CD4-positive, alpha-beta T cell treated with Interferon gamma for 1 hour (primary cell): ENCODE measurements at regions not wholly inside any gene's neighbourhood (a gene's known extent, or its start where the extent isn't known, plus 50 kb on each side); places are given as distances from the start of the nearest gene placed in this dataset.

Experiments used
- DNase-seq: peaks from one replicate; pipeline ENCODE4 v3.0.0-alpha.2; 2020

GRCh38 chr9:99327667-99328066 is 105.6 kb downstream of the SEC61B start:
- no peak for DNase-seq

GRCh38 chr9:99335280-99335679 is 113.2 kb downstream of the SEC61B start:
- DNase-seq: no peak

- no peak for DNase-seq
These were observed 113.9 kb downstream of the SEC61B start for GRCh38 chr9:99336005-99336404.

GRCh38 chr9:99336531-99336930 is 114.4 kb downstream of the SEC61B start:
- DNase-seq: no peak

- DNase-seq: no peak
These were observed 118.2 kb downstream of the SEC61B start for GRCh38 chr9:99340281-99340680.

- no peak for DNase-seq
These were observed 119.6 kb downstream of the SEC61B start for GRCh38 chr9:99341686-99342085.

- no peak for DNase-seq
These were observed 123.4 kb downstream of the SEC61B start for GRCh38 chr9:99345451-99345850.

- no peak for DNase-seq
These were observed 123.9 kb downstream of the SEC61B start for GRCh38 chr9:99345942-99346341.

- DNase-seq: no peak
These were observed 125.5 kb downstream of the SEC61B start for GRCh38 chr9:99347568-99347967.

- no peak for DNase-seq
These were observed 126.2 kb downstream of the SEC61B start for GRCh38 chr9:99348289-99348688.

- no peak for DNase-seq
These were observed 127.8 kb downstream of the SEC61B start for GRCh38 chr9:99349870-99350269.

GRCh38 chr9:99350461-99350860 is 128.4 kb downstream of the SEC61B start:
- no peak for DNase-seq

GRCh38 chr9:99351647-99352046 is 129.6 kb downstream of the SEC61B start:
- DNase-seq: no peak

GRCh38 chr9:99352826-99353225 is 130.7 kb downstream of the SEC61B start:
- no peak for DNase-seq

- no peak for DNase-seq
These were observed 131.3 kb downstream of the SEC61B start for GRCh38 chr9:99353408-99353807.

GRCh38 chr9:99354104-99354503 is 132.0 kb downstream of the SEC61B start:
- no peak for DNase-seq

GRCh38 chr9:99356512-99356971 is 134.5 kb downstream of the SEC61B start:
- DNase-seq: no peak

GRCh38 chr9:99357575-99357974 is 135.5 kb downstream of the SEC61B start:
- DNase-seq: no peak

GRCh38 chr9:99358668-99359067 is 136.6 kb downstream of the SEC61B start:
- no peak for DNase-seq

GRCh38 chr9:99359336-99359735 is 137.3 kb downstream of the SEC61B start:
- DNase-seq: no peak

- DNase-seq: no peak
These were observed 137.9 kb downstream of the SEC61B start for GRCh38 chr9:99360026-99360425.

- DNase-seq: no peak
These were observed 139.7 kb downstream of the SEC61B start for GRCh38 chr9:99361817-99362216.

- DNase-seq: no peak
These were observed 140.2 kb downstream of the SEC61B start for GRCh38 chr9:99362321-99362720.

- no peak for DNase-seq
These were observed 141.4 kb downstream of the SEC61B start for GRCh38 chr9:99363509-99363908.

GRCh38 chr9:99365233-99365980 is 143.3 kb downstream of the SEC61B start:
- no peak for DNase-seq
